PFSK-1 (cell line): ENCODE measurements at regions not wholly inside any gene's neighbourhood (a gene's known extent, or its start where the extent isn't known, plus 50 kb on each side); places are given as distances from the start of the nearest gene placed in this dataset.

Experiments
- FOXP2 ChIP-seq: optimal IDR thresholded peaks from 2 replicates; pipeline ENCODE3; 2011; ENCODE audit warnings: borderline replicate concordance, control low read depth, inconsistent platforms; ENCODE audit not compliant: insufficient read depth; ENCODE audit errors: extremely low read length, extremely low read depth
- POLR2AphosphoS5 ChIP-seq: IDR thresholded peaks from 2 replicates; pipeline ENCODE4 v1.6.1; 2012; ENCODE audit warnings: low read depth, mild to moderate bottlenecking, control low read depth, low read length, moderate library complexity
- REST ChIP-seq, 2 experiments: IDR thresholded peaks; 2 replicates each; pipeline versions ENCODE4 v1.6.1 to v1.8.0; 2011 to 2012; ENCODE audit warnings: low read depth in 2 of 2, low read length in 2 of 2, control low read depth in 1 of 2, inconsistent platforms in 1 of 2, mild to moderate bottlenecking in 1 of 2, moderate library complexity in 1 of 2; ENCODE audit not compliant: insufficient read depth in 1 of 2
- TAF1 ChIP-seq: IDR thresholded peaks from 2 replicates; pipeline ENCODE4 v1.6.1; 2012; ENCODE audit warnings: low read length, control low read depth, borderline replicate concordance; ENCODE audit not compliant: insufficient read depth

- TF ChIP-seq TAF1 (no peak), POLR2AphosphoS5 (no peak), REST (IDR thresholded peaks at IDR 0.05; ENCODE audit: insufficient read depth in 1 of 2, low read depth in 2 of 2, low read length in 2 of 2) (no peak), FOXP2 (no peak)
Measured at GRCh38 chr12:22904485-22904884, 279.5 kb downstream of the ETNK1 start.
